ENCODE measurements at regions not wholly inside any gene's neighbourhood (a gene's known extent, or its start where the extent isn't known, plus 50 kb on each side); places are given as distances from the start of the nearest gene placed in this dataset.
"Not testable (repeated sequence)": the region's sequence is repeated elsewhere in the genome, so short reads cannot be mapped to it uniquely, and the experiment has no call there.

GRCh38 chr9:135174981-135175380 lies 87.5 kb downstream of the OLFM1 start:
- ATAC-seq (no peak), DNase-seq (ENCODE audit: low read depth, low spot score) (no peak)
- in situ Hi-C loops (cut with HindIII; ENCODE audit: low pct_unique_long_range_greater_than_20kb, low sequenced_read_pairs) (no loop called here), intact Hi-C loops (cut with micrococcal nuclease; ENCODE audit: unreplicated experiment) (no loop called here)
- POLR2A ChIA-PET: no interaction called here
- no peak overlapping the region for H3K27ac ChIP-seq (ENCODE audit: low read length)
- CTCF ChIA-PET: no interaction called here
- H3K27me3 ChIP-seq (ENCODE audit: control insufficient read depth, insufficient read depth, low read length): no peaks in the 10 kb centered on the region
- H3K4me1 ChIP-seq (ENCODE audit: control insufficient read depth, insufficient read depth, low read length): no peaks in the 10 kb centered on the region
- no peak overlapping the region for H3K4me3 ChIP-seq (ENCODE audit: low read depth in 2 of 2, low read length in 2 of 2)
- H3K36me3 ChIP-seq (ENCODE audit: control insufficient read depth, insufficient read depth, low read length): no peaks in the 10 kb centered on the region
- BruUV-seq (replicated peaks): no TSS peak
- H3K9me3 ChIP-seq (ENCODE audit: control insufficient read depth, insufficient read depth, low read depth, low read length): no peaks in the 10 kb centered on the region
- no peak for TF ChIP-seq TCF7L2 (IDR thresholded peaks at IDR 0.05; ENCODE audit: low read depth, low read length)

- intact Hi-C loops (cut with micrococcal nuclease; ENCODE audit: unreplicated experiment) (no loop called here), in situ Hi-C loops (cut with HindIII; ENCODE audit: low pct_unique_long_range_greater_than_20kb, low sequenced_read_pairs) (no loop called here)
- H3K27ac ChIP-seq (ENCODE audit: low read length): no peak overlapping the region
- no peak overlapping the region for H3K4me3 ChIP-seq (ENCODE audit: low read depth in 2 of 2, low read length in 2 of 2)
- H3K9me3 ChIP-seq (ENCODE audit: control insufficient read depth, insufficient read depth, low read depth, low read length): no peaks in the 10 kb centered on the region
- H3K27me3 ChIP-seq (ENCODE audit: control insufficient read depth, insufficient read depth, low read length): no peaks in the 10 kb centered on the region
- no peaks in the 10 kb centered on the region for H3K36me3 ChIP-seq (ENCODE audit: control insufficient read depth, insufficient read depth, low read length)
- no peak for TF ChIP-seq SIN3A (IDR thresholded peaks at IDR 0.05; ENCODE audit: borderline replicate concordance, insufficient read depth, low read depth, low read length)
- TF ChIP-seq CTCF (IDR thresholded peaks at IDR 0.05): no peak
- no peak for TF ChIP-seq REST (IDR thresholded peaks at IDR 0.05; ENCODE audit: insufficient read depth in 1 of 2, low read depth in 2 of 2, low read length in 1 of 2)
- TF ChIP-seq POLR2AphosphoS5 (IDR thresholded peaks at IDR 0.05; ENCODE audit: low read depth, low read length): no peak
- TF ChIP-seq TCF7L2 (IDR thresholded peaks at IDR 0.05; ENCODE audit: low read depth, low read length): no peak
- no TSS peak for BruUV-seq (replicated peaks)
- DNase-seq (ENCODE audit: low read depth, low spot score) (no peak), ATAC-seq (no peak)
- POLR2A ChIA-PET: no interaction called here
- CTCF ChIA-PET: no interaction called here
- no peaks in the 10 kb centered on the region for H3K4me1 ChIP-seq (ENCODE audit: control insufficient read depth, insufficient read depth, low read length)
Measured at GRCh38 chr9:135176284-135176683, 88.8 kb downstream of the OLFM1 start.

GRCh38 chr9:135177562-135177961 lies 90.1 kb downstream of the OLFM1 start:
- BruUV-seq (replicated peaks); H3K27me3 ChIP-seq (ENCODE audit: control insufficient read depth, insufficient read depth, low read length); H3K36me3 ChIP-seq (ENCODE audit: control insufficient read depth, insufficient read depth, low read length); H3K9me3 ChIP-seq (ENCODE audit: control insufficient read depth, insufficient read depth, low read depth, low read length); CTCF ChIA-PET; H3K4me3 ChIP-seq (ENCODE audit: low read depth in 2 of 2, low read length in 2 of 2); POLR2A ChIA-PET; H3K4me1 ChIP-seq (ENCODE audit: control insufficient read depth, insufficient read depth, low read length); intact Hi-C loops (cut with micrococcal nuclease; ENCODE audit: unreplicated experiment); H3K27ac ChIP-seq (ENCODE audit: low read length); ATAC-seq; in situ Hi-C loops (cut with HindIII; ENCODE audit: low pct_unique_long_range_greater_than_20kb, low sequenced_read_pairs); DNase-seq (ENCODE audit: low read depth, low spot score): not testable (repeated sequence)
